Sigmoid colon (tissue), 6 donors: ENCODE measurements at regions not wholly inside any gene's neighbourhood (a gene's known extent, or its start where the extent isn't known, plus 50 kb on each side); places are given as distances from the start of the nearest gene placed in this dataset.
"Not testable (repeated sequence)": the region's sequence is repeated elsewhere in the genome, so short reads cannot be mapped to it uniquely, and the experiment has no call there.

Source experiments
- DNase-seq: peaks from one replicate; pipeline ENCODE4 v3.0.0-alpha.2; 2019
- H3K27ac ChIP-seq, 4 donors: fragments of 200-600 bp; sonication (generic); one replicate each; pipeline ENCODE4 v1.5.1; 2016 to 2019; ENCODE audit warnings: mild to moderate bottlenecking in 1 of 4
- H3K27me3 ChIP-seq, 3 donors: fragments of 200-600 bp; sonication (generic); one replicate each; pipeline ENCODE4 v1.5.1; 2019; ENCODE audit warnings: mild to moderate bottlenecking in 1 of 3
- H3K36me3 ChIP-seq, 4 donors: fragments of 200-600 bp; sonication (generic); one replicate each; pipeline ENCODE4 v1.5.1; 2016 to 2019
- H3K4me1 ChIP-seq, 4 donors: fragments of 200-600 bp; sonication (generic); one replicate each; pipeline ENCODE4 v1.5.1; 2017 to 2019
- H3K4me3 ChIP-seq, 4 donors: fragments of 200-600 bp; sonication (generic); one replicate each; pipeline ENCODE4 v1.5.1; 2017 to 2019; ENCODE audit warnings: mild to moderate bottlenecking in 2 of 4, moderate library complexity in 1 of 4
- H3K9me3 ChIP-seq, 4 donors: fragments of 200-600 bp in 3 of 4; sonication (generic) in 3 of 4; one replicate each; pipeline versions ENCODE4 v1.5.1 to v1.6.1; 2013 to 2019
- EP300 ChIP-seq, 4 donors: sonication (generic); formaldehyde crosslinking; IDR thresholded peaks; one replicate each; pipeline ENCODE4 v1.6.1; 2017; ENCODE audit warnings: antibody characterized with exemption in 4 of 4
- POLR2A ChIP-seq, 2 donors: fragments of 450-650 bp; IDR thresholded peaks; one replicate each; pipeline ENCODE4 v1.6.1; 2016; ENCODE audit warnings: antibody characterized with exemption in 2 of 2, mild to moderate bottlenecking in 2 of 2, moderate library complexity in 2 of 2
- POLR2AphosphoS5 ChIP-seq, 4 donors: sonication (generic); formaldehyde crosslinking; IDR thresholded peaks; one replicate each; pipeline ENCODE4 v1.6.1; 2017; ENCODE audit warnings: antibody characterized with exemption in 4 of 4
- WGBS, 2 donors: extraction: QIAGEN DNeasy Blood & Tissue Kit; methylation state at CpG; one replicate each; pipeline ENCODE4 v1.1.7; 2013; 5-methylcytosine and 5-hydroxymethylcytosine counted together
- intact Hi-C: fragments of 100-400 bp; cut with DNase I; formaldehyde crosslinking; loops from one replicate; pipeline ENCODE4 v1.15.1; 2023
- TF ChIP-seq, protein P1 (sequence below), 4 experiments: fragments of 450-650 bp in 3 of 4; fragments of 200-600 bp in 1 of 4; IDR thresholded peaks; one replicate each; pipeline ENCODE4 v1.5.1; 2016 to 2019; ENCODE audit warnings: antibody characterized with exemption in 4 of 4, mild to moderate bottlenecking in 3 of 4, moderate library complexity in 2 of 4
- donor health status: healthy with polysubstance abuse.
- donor health status: healthy.

DNA sequence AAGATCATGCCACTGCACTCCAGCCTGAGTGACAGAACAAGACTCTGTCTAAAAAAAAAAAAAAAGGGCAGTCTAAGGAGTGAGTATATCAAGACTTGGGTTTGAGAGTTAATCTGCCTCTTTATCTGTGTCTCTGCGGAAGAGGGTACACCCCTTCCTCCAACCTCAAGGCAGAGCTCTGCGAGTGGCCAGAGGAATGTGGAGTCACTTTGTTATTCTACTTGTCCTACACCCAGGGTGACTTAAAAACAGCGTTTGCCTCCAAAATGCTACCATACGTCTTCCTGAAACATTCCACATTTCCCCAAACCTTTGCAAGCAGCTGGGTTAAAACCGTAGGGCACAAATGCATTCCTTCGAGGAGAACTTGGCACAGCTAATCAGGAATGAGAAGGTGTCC, 199.9 kb downstream of the SHOX start:
- Histone ChIP-seq H3K9me3 (peaks cover 0 to 2% (median 0%) of the 10 kb centered on the region in 4 donors), H3K4me3 (no peak overlapping the region), H3K27me3 (no peaks in the 10 kb centered on the region), H3K4me1 (peaks cover 0 to 7% (median 0%) of the 10 kb centered on the region in 4 donors), H3K27ac (no peak overlapping the region), H3K36me3 (no peaks in the 10 kb centered on the region)
- TF ChIP-seq EP300 (IDR thresholded peaks at IDR 0.05) (no peak), POLR2A (IDR thresholded peaks at IDR 0.05) (no peak), POLR2AphosphoS5 (IDR thresholded peaks at IDR 0.05) (no peak)
- TF ChIP-seq, protein P1, sequence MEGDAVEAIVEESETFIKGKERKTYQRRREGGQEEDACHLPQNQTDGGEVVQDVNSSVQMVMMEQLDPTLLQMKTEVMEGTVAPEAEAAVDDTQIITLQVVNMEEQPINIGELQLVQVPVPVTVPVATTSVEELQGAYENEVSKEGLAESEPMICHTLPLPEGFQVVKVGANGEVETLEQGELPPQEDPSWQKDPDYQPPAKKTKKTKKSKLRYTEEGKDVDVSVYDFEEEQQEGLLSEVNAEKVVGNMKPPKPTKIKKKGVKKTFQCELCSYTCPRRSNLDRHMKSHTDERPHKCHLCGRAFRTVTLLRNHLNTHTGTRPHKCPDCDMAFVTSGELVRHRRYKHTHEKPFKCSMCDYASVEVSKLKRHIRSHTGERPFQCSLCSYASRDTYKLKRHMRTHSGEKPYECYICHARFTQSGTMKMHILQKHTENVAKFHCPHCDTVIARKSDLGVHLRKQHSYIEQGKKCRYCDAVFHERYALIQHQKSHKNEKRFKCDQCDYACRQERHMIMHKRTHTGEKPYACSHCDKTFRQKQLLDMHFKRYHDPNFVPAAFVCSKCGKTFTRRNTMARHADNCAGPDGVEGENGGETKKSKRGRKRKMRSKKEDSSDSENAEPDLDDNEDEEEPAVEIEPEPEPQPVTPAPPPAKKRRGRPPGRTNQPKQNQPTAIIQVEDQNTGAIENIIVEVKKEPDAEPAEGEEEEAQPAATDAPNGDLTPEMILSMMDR (IDR thresholded peaks at IDR 0.05), result no peak
- WGBS, 2 donors, result 57 to 58% methylated on average over 6 of the region's 6 CpGs
- intact Hi-C loops, result no loop called here
- no peak for DNase-seq

DNA sequence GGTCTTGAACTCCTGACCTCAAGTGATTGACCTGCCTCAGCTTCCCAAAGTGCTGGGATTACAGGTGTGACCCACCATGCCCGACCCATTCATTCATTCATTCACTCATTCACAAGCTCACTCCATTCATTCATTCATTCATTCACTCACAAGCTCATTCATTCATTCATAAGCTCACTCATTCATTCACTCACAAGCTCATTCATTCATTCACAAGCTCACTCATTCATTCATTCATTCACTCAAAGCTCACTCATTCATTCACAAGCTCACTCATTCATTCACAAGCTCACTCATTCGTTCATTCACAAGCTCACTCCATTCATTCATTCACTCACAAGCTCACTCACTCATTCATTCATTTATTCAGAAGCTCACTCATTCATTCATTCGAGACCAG, 198.6 kb downstream of the SHOX start:
- DNase-seq, result no peak
- no peak for TF ChIP-seq POLR2A (IDR thresholded peaks at IDR 0.05)
- Histone ChIP-seq H3K27ac (no peak overlapping the region), H3K9me3 (no peaks in the 10 kb centered on the region), H3K36me3 (no peaks in the 10 kb centered on the region), H3K4me1 (peaks cover 0 to 7% (median 0%) of the 10 kb centered on the region in 4 donors), H3K4me3 (no peak overlapping the region), H3K27me3 (no peaks in the 10 kb centered on the region)
- intact Hi-C loops, result no loop called here
- 79 to 86% methylated on average over 3 of the region's 3 CpGs for WGBS, 2 donors

DNA sequence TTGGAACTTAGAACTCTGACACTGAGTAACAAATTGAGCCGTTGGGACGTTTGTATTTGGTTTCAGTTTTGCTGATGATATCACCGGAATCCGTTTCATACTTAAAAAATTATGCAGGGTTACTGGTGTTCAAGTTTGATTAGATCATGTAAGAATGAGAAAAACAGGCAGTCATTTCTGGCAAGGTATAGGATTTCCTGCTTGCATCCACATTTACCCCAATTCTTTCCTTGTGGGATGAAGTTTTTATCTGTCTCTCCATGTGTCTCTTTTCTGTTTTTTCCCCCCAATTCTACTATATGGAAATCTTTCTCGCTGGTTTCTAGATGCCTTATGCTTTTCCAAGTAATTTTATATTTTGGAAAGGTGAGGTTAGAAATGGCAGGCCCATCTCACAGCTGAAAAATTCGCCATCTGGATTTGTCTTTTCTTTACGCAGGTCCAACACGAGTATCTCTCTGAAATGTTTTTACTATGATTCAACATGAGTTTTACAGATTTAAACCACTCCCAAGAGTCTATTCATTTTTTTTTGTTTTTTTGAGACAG, 197.9 kb downstream of the SHOX start:
- Histone ChIP-seq H3K4me3 (no peak overlapping the region), H3K27me3 (no peaks in the 10 kb centered on the region), H3K36me3 (no peaks in the 10 kb centered on the region), H3K9me3 (no peaks in the 10 kb centered on the region), H3K4me1 (peaks cover 0 to 7% (median 0%) of the 10 kb centered on the region in 4 donors), H3K27ac (no peak overlapping the region)
- no peak for DNase-seq
- WGBS, 2 donors, result 78 to 87% methylated on average over 8 of the region's 8 CpGs
- intact Hi-C loops, result no loop called here
- TF ChIP-seq POLR2AphosphoS5 (IDR thresholded peaks at IDR 0.05) (no peak), EP300 (IDR thresholded peaks at IDR 0.05) (no peak), POLR2A (IDR thresholded peaks at IDR 0.05) (no peak)
- TF ChIP-seq, protein P1 (IDR thresholded peaks at IDR 0.05), result no peak

DNA sequence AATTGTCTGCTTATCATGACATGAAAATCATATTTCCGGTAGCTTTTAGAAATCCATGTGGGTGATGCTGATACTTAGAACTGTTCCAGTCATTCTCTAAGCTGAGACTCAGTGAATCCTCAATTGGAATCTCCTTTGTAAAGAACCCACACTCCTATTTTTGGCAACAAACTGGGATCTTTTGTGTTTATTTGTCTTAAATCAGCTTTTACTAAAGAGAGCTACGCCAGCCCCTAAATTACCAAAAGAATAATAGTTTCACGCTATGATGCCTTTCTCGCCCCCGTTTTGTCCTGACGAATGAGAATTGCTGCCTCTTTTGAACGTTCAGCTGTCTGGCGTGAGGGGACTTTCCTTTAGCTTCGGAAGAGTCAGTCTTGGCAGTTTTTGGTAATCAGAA, 195.9 kb downstream of the SHOX start:
- Histone ChIP-seq H3K27me3 (no peaks in the 10 kb centered on the region), H3K36me3 (no peaks in the 10 kb centered on the region), H3K9me3 (no peaks in the 10 kb centered on the region), H3K27ac (peak overlapping the region in 1 of 4 donors; percentile 33), H3K4me3 (no peak overlapping the region), H3K4me1 (peaks cover 0 to 7% (median 0%) of the 10 kb centered on the region in 4 donors)
- WGBS, 2 donors, result 62 to 70% methylated on average over 9 of the region's 9 CpGs
- DNase-seq, result no peak
- intact Hi-C loops, result no loop called here
- no peak for TF ChIP-seq POLR2AphosphoS5 (IDR thresholded peaks at IDR 0.05)
- no peak for TF ChIP-seq POLR2A (IDR thresholded peaks at IDR 0.05)
- TF ChIP-seq, protein P1 (IDR thresholded peaks at IDR 0.05), result no peak
- TF ChIP-seq EP300 (IDR thresholded peaks at IDR 0.05), result no peak

DNA sequence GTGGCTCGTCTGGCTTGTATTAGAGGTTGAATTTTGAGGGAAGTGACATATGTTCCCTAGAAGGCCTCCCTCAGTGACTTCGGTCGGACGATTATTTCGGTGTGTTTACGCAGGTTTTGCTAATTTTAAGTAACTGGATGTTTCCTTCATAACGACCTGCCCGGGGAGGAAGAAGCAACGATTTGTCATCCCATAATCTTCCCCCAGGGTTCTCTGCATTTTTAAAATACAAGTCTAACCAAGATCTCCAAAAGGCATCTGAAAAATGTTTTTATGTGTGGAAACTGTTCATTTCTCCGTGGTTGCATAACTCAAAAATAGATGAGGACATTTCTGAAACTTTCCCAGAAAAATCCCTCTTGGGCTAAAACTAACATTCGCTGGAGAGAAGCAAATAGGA, 195.4 kb downstream of the SHOX start:
- H3K27me3 ChIP-seq, result no peaks in the 10 kb centered on the region
- TF ChIP-seq, protein P1 (IDR thresholded peaks at IDR 0.05), result no peak
- no peak for TF ChIP-seq POLR2AphosphoS5 (IDR thresholded peaks at IDR 0.05)
- no peak for TF ChIP-seq EP300 (IDR thresholded peaks at IDR 0.05)
- no peak for TF ChIP-seq POLR2A (IDR thresholded peaks at IDR 0.05)
- DNase-seq, result no peak
- 62 to 83% methylated on average over 11 of the region's 11 CpGs for WGBS, 2 donors
- no peak overlapping the region for H3K27ac ChIP-seq
- H3K4me1 ChIP-seq, result peaks cover 0 to 7% (median 0%) of the 10 kb centered on the region in 4 donors
- intact Hi-C loops, result no loop called here
- no peak overlapping the region for H3K4me3 ChIP-seq
- H3K36me3 ChIP-seq, result no peaks in the 10 kb centered on the region
- H3K9me3 ChIP-seq, result peaks cover 0 to 2% (median 0%) of the 10 kb centered on the region in 4 donors

DNA sequence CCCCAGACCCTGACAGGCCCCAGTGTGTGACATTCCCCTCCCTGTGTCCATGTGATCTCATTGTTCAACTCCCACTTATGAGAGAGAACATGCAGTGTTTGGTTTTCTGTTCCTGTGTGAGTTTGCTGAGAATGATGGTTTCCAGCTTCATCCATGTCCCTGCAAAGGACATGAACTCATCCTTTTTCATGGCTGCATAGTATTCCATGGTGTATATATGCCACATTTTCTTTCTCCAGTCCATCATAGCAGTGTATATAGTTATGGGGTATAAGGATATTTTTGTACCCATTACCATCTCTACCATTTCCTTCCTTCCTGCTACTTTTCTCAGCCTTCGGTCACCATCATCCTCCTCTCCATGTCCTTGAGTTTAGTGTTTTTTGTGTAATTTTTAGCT, 192.5 kb downstream of the SHOX start:
- intact Hi-C loops, H3K9me3 ChIP-seq, H3K36me3 ChIP-seq, H3K27me3 ChIP-seq, H3K27ac ChIP-seq, H3K4me3 ChIP-seq, DNase-seq, H3K4me1 ChIP-seq: not testable (repeated sequence)
- 91 to 100% methylated on average over 1 of the region's 1 CpG for WGBS, 2 donors
